OCI-LY3 (cell line): ENCODE measurements at regions not wholly inside any gene's neighbourhood (a gene's known extent, or its start where the extent isn't known, plus 50 kb on each side); places are given as distances from the start of the nearest gene placed in this dataset.

Source experiments
- H2AFZ ChIP-seq: fragments of 200-600, 300-600 bp; shearing (Covaris generic); 2 replicates; pipeline ENCODE4 v1.6.0; 2014; ENCODE audit warnings: antibody characterized with exemption, low read depth, low read length
- H3K27ac ChIP-seq: fragments of 200-600, 300-600 bp; sonication (generic); 2 replicates; pipeline ENCODE4 v1.5.1; 2014; ENCODE audit warnings: mild to moderate bottlenecking, low read length, moderate library complexity, mixed read lengths
- H3K27me3 ChIP-seq: fragments of 200-600, 300-600 bp; sonication (generic); 2 replicates; pipeline ENCODE4 v1.6.1; 2014; ENCODE audit warnings: low read depth, low read length, mixed read lengths
- H3K36me3 ChIP-seq: fragments of 200-600, 300-600 bp; sonication (generic); replicated peaks from 2 replicates; pipeline ENCODE3; 2014; ENCODE audit warnings: low read depth, low read length, mixed read lengths
- H3K4me1 ChIP-seq: fragments of 300-600, 200-600 bp; sonication (generic); 2 replicates; pipeline ENCODE4 v1.6.1; 2014; ENCODE audit warnings: low read length, mixed read lengths
- H3K4me2 ChIP-seq: fragments of 200-600, 300-600 bp; sonication (generic); 2 replicates; pipeline ENCODE4 v1.6.1; 2014; ENCODE audit warnings: low read length, mixed read lengths
- H3K4me3 ChIP-seq: fragments of 300-600, 200-600 bp; sonication (generic); 2 replicates; pipeline ENCODE4 v1.5.1; 2014; ENCODE audit warnings: antibody characterized with exemption, mild to moderate bottlenecking, low read length, moderate library complexity
- H3K79me2 ChIP-seq: fragments of 300-600, 200-600 bp; shearing (Covaris generic); 2 replicates; pipeline ENCODE4 v1.6.1; 2014; ENCODE audit warnings: mild to moderate bottlenecking, low read length, mixed read lengths
- H3K9ac ChIP-seq: fragments of 300-600, 200-600 bp; shearing (Covaris generic); 2 replicates; pipeline ENCODE4 v1.6.0; 2014; ENCODE audit warnings: mild to moderate bottlenecking, low read length, moderate library complexity
- H3K9me3 ChIP-seq: fragments of 200-600, 300-600 bp; shearing (Covaris generic); 2 replicates; pipeline ENCODE4 v1.6.1; 2014; ENCODE audit warnings: low read length, mixed read lengths; ENCODE audit not compliant: insufficient read depth
- H4K20me1 ChIP-seq: fragments of 200-600, 300-600 bp; sonication (generic); 2 replicates; pipeline ENCODE4 v1.6.1; 2016; ENCODE audit warnings: low read length, mixed read lengths; ENCODE audit not compliant: insufficient read depth
- EZH2phosphoT487 ChIP-seq: fragments of 200-600 bp; shearing (Covaris generic); IDR thresholded peaks from 2 replicates; pipeline ENCODE4 v1.6.1; 2018; ENCODE audit warnings: antibody characterized with exemption, mixed run types, low read depth
- TF ChIP-seq, protein P1 (sequence below): fragments of 200-600, 300-600 bp; sonication (generic); IDR thresholded peaks from 2 replicates; pipeline ENCODE4 v1.5.1; 2014; ENCODE audit warnings: antibody characterized with exemption, low read length, low read depth

GRCh38 chr19:13640611-13641010 lies 123.7 kb upstream of the MRI1 start:
- H4K20me1 ChIP-seq, result no peaks in the 10 kb centered on the region
- no peak overlapping the region for H3K9ac ChIP-seq
- no peaks in the 10 kb centered on the region for H3K79me2 ChIP-seq
- no peak overlapping the region for H3K4me2 ChIP-seq
- peaks cover 3% of the 10 kb centered on the region for H3K36me3 ChIP-seq
- peaks cover 16% of the 10 kb centered on the region for H3K27me3 ChIP-seq
- TF ChIP-seq, protein P1, sequence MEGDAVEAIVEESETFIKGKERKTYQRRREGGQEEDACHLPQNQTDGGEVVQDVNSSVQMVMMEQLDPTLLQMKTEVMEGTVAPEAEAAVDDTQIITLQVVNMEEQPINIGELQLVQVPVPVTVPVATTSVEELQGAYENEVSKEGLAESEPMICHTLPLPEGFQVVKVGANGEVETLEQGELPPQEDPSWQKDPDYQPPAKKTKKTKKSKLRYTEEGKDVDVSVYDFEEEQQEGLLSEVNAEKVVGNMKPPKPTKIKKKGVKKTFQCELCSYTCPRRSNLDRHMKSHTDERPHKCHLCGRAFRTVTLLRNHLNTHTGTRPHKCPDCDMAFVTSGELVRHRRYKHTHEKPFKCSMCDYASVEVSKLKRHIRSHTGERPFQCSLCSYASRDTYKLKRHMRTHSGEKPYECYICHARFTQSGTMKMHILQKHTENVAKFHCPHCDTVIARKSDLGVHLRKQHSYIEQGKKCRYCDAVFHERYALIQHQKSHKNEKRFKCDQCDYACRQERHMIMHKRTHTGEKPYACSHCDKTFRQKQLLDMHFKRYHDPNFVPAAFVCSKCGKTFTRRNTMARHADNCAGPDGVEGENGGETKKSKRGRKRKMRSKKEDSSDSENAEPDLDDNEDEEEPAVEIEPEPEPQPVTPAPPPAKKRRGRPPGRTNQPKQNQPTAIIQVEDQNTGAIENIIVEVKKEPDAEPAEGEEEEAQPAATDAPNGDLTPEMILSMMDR, result no peak
- TF ChIP-seq EZH2phosphoT487, result no peak
- no peaks in the 10 kb centered on the region for H3K4me1 ChIP-seq
- H3K4me3 ChIP-seq, result no peak overlapping the region
- H2AFZ ChIP-seq, result no peak overlapping the region
- peaks cover 3% of the 10 kb centered on the region; the same call in 1 of the 2 replicates for H3K9me3 ChIP-seq
- H3K27ac ChIP-seq, result no peak overlapping the region

DNA sequence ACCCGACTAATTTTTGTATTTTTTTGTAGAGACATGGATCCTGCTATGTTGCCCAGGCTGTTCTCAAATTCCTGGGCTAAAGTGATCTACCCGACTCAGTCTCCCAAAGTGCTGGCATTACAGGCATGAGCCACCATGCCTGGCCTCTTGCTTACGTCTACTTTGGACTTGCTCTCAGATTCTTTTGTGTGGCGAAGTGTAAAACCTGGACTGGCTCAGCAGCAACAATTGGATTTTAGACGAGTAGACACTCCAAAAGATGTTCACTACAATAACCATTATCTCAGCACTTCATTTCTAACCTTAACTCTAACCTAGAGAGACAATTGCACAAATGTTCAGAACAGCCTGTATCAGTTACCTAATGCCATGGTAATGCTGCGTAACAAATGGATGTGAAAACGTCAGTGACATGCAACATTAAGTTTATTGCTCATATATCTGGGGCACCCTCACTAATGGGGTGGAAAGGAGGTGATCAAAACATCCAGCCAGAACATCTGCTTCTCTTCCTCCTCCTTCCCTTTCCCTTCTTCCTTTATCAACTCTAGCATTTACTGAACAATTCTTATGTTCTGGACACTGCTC lies 124.9 kb upstream of the MRI1 start:
- Histone ChIP-seq H3K4me3 (no peak overlapping the region), H3K4me2 (no peak overlapping the region), H3K27ac (no peak overlapping the region), H3K9me3 (peaks cover 3% of the 10 kb centered on the region; the same call in 1 of the 2 replicates), H3K79me2 (no peaks in the 10 kb centered on the region), H3K4me1 (no peaks in the 10 kb centered on the region), H3K27me3 (peaks cover 16% of the 10 kb centered on the region), H3K36me3 (peaks cover 3% of the 10 kb centered on the region), H4K20me1 (no peaks in the 10 kb centered on the region), H3K9ac (no peak overlapping the region), H2AFZ (no peak overlapping the region)
- TF ChIP-seq, protein P1, result no peak
- no peak for TF ChIP-seq EZH2phosphoT487

DNA sequence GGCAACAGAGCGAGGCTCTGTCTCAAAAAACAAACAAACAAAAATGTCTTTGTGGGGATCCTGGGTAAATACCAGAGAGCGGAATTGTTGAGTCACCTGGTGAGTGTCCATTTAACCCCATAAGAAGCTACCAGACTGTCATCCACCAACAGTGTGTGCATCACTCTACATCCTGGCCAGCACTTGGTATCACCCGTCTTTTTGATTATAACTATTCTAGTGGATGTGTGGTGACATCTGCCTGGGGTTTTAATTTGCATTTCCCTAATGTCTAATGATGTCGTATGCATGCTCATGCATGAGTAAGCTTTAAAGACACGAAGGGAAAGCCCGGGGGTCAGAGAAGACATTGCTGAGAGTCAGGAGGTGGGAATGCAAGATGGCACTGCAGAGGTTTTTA lies 126.7 kb upstream of the MRI1 start:
- Histone ChIP-seq H3K27ac (no peak overlapping the region), H4K20me1 (no peaks in the 10 kb centered on the region), H3K4me3 (no peak overlapping the region), H3K9ac (no peak overlapping the region), H3K27me3 (peaks cover 18% of the 10 kb centered on the region), H3K79me2 (no peaks in the 10 kb centered on the region), H3K4me1 (no peaks in the 10 kb centered on the region), H2AFZ (no peak overlapping the region), H3K9me3 (peaks cover 3% of the 10 kb centered on the region; the same call in 1 of the 2 replicates), H3K4me2 (no peak overlapping the region), H3K36me3 (peaks cover 3% of the 10 kb centered on the region)
- no peak for TF ChIP-seq EZH2phosphoT487
- TF ChIP-seq, protein P1, result no peak

DNA sequence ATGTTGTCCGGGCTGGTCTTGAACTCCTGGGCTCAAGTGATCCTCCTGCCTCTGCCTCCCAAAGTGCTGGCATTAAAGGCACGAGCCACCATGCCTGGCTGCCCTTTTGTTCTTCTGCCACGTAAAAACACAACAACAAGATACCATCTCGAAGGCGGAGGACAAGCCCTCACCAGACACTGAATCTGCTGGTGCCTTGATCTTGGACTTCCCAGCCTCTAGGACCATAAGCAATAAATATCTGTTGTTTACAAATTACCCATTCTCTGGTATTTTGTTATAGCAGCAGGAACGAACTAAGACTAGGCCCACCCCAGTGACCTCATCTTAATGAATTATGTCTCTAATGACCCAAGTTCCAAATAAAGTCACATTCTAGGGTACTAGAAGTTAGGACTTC lies 128.4 kb upstream of the CACNA1A start:
- H3K4me2 ChIP-seq, result no peak overlapping the region
- H2AFZ ChIP-seq, result no peak overlapping the region
- no peaks in the 10 kb centered on the region for H4K20me1 ChIP-seq
- H3K79me2 ChIP-seq, result no peaks in the 10 kb centered on the region
- H3K27ac ChIP-seq, result no peak overlapping the region
- peaks cover 19% of the 10 kb centered on the region for H3K27me3 ChIP-seq
- no peak overlapping the region for H3K4me3 ChIP-seq
- peaks cover 3% of the 10 kb centered on the region for H3K36me3 ChIP-seq
- no peaks in the 10 kb centered on the region for H3K4me1 ChIP-seq
- TF ChIP-seq EZH2phosphoT487, result no peak
- TF ChIP-seq, protein P1, result no peak
- peaks cover 3% of the 10 kb centered on the region; the same call in 1 of the 2 replicates for H3K9me3 ChIP-seq
- H3K9ac ChIP-seq, result no peak overlapping the region
